ENCODE measurements at regions not wholly inside any gene's neighbourhood (a gene's known extent, or its start where the extent isn't known, plus 50 kb on each side); places are given as distances from the start of the nearest gene placed in this dataset.

DNA sequence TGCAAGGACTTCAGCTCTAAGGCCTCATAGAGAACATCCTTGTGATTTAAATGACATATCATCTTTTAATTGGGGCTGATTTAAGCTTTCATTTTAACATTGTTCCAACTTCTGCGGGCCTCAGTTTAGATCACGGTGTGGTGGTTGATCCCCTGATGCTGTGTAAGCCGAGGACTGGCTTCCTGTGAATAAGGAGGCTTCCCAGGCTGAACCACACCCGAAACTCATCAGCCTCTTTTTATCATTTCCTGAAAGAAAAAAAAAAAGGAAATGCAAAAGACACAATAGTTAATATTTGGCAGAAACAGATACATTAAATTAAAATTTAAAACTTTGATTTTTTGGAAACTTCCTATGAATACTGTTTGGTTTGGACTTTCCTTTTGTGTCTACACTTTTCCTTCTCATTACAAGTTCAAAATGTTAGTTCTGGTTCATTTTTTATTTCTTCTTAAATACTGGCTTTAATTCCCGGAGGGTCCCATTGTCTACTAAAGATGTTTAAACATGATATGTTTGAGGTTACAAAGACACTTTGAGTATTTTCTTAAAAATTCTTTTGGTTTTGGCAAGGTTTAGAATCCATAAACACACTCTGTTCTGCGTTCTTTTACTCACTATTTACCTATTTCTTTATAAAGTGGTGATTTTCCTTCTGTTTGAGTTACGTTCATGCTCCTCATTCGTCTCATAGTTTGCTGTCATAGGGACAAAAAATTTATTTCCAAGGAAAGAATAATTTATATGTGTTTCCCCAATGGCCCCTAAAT is 230.0 kb upstream of the SULF2 start:
- no peak overlapping the region for H3K27ac ChIP-seq (replicated peaks)
- peaks cover 16% of the 10 kb centered on the region for H3K9me3 ChIP-seq (replicated peaks)
- no peak for DNase-seq
- TF ChIP-seq, protein P1, sequence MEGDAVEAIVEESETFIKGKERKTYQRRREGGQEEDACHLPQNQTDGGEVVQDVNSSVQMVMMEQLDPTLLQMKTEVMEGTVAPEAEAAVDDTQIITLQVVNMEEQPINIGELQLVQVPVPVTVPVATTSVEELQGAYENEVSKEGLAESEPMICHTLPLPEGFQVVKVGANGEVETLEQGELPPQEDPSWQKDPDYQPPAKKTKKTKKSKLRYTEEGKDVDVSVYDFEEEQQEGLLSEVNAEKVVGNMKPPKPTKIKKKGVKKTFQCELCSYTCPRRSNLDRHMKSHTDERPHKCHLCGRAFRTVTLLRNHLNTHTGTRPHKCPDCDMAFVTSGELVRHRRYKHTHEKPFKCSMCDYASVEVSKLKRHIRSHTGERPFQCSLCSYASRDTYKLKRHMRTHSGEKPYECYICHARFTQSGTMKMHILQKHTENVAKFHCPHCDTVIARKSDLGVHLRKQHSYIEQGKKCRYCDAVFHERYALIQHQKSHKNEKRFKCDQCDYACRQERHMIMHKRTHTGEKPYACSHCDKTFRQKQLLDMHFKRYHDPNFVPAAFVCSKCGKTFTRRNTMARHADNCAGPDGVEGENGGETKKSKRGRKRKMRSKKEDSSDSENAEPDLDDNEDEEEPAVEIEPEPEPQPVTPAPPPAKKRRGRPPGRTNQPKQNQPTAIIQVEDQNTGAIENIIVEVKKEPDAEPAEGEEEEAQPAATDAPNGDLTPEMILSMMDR (IDR thresholded peaks at IDR 0.05; ENCODE audit: borderline replicate concordance), result no peak
- H3K4me3 ChIP-seq, result no peak overlapping the region
- no peaks in the 10 kb centered on the region for H3K4me1 ChIP-seq
- H3K27me3 ChIP-seq (ENCODE audit: low read depth), result peaks cover 35% of the 10 kb centered on the region
- no peaks in the 10 kb centered on the region for H3K36me3 ChIP-seq
- intact Hi-C loops (cut with micrococcal nuclease), result no loop called here

DNA sequence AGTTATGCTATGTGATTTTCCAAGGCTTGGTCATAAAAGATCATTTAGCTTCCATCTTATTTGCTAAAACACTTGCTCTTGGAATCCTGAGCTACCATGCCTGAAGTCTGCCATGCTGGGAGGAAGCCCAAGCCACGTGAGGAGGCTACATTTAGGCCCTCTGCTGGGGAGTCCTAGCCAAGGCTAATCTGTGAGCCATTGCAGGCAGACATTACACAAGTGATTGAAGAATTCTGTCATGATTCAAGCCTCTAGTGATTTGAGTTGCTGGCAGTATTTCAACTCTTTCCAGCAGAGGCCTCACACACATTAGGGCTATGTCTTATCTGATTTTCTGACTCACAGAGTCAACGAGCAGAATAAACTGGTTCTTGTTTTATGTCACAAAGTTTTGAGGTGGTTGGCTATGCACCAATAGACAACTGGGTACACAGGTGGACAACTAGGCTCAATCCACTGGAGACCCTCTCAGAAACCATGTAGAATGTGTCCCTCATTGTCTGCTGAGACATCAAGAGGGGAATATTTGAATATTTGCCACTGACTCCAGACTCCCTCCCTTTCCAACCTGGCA is 227.2 kb upstream of the SULF2 start:
- Histone ChIP-seq H3K27me3 (ENCODE audit: low read depth) (peaks cover 15% of the 10 kb centered on the region), H3K27ac (replicated peaks) (no peak overlapping the region), H3K4me3 (no peak overlapping the region), H3K4me1 (no peaks in the 10 kb centered on the region), H3K36me3 (no peaks in the 10 kb centered on the region), H3K9me3 (replicated peaks) (peaks cover 24% of the 10 kb centered on the region)
- intact Hi-C loops (cut with micrococcal nuclease), result no loop called here
- TF ChIP-seq, protein P1 (IDR thresholded peaks at IDR 0.05; ENCODE audit: borderline replicate concordance), result no peak
- DNase-seq, result no peak

DNA sequence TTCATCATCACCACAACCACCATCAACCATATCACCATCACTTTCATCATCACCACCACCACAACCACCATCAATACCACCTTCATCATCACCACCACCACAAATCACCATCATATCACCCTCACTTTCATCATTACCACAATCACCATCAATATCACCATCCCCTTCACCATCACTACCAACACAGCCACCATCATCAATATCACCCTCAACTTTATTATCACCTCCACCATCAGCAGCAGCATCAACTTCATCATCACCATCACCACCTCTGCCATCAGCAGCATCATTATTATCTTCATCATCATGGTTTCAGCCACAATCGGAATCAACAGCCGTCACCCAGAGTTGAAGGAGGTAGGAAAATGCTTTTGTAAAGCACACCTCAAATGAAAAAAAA is 225.7 kb upstream of the SULF2 start:
- DNase-seq, result no peak
- no peaks in the 10 kb centered on the region for H3K4me1 ChIP-seq
- peaks cover 11% of the 10 kb centered on the region for H3K27me3 ChIP-seq (ENCODE audit: low read depth)
- H3K27ac ChIP-seq (replicated peaks), result no peak overlapping the region
- intact Hi-C loops (cut with micrococcal nuclease), result no loop called here
- TF ChIP-seq, protein P1 (IDR thresholded peaks at IDR 0.05; ENCODE audit: borderline replicate concordance), result no peak
- peaks cover 24% of the 10 kb centered on the region for H3K9me3 ChIP-seq (replicated peaks)
- H3K4me3 ChIP-seq, result no peak overlapping the region
- H3K36me3 ChIP-seq, result no peaks in the 10 kb centered on the region

DNA sequence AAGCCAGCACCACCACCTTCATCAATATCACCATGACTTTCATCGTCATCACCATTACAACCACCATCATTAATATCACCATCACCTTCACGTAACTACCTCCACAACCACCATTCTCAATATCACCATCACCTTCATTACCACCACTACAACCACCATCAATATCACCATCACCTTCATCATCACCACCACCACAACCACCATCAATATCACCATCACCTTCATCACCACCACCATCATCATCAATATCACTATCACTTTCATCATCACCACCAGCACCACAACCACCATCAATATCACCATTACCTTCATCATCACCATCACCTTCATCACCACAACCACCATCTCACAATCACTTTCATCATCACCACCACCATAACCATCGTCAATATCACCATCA is 225.3 kb upstream of the SULF2 start:
- no peak for DNase-seq
- no peak overlapping the region for H3K27ac ChIP-seq (replicated peaks)
- H3K9me3 ChIP-seq (replicated peaks), result peaks cover 24% of the 10 kb centered on the region
- peaks cover 13% of the 10 kb centered on the region for H3K27me3 ChIP-seq (ENCODE audit: low read depth)
- no peaks in the 10 kb centered on the region for H3K4me1 ChIP-seq
- TF ChIP-seq, protein P1 (IDR thresholded peaks at IDR 0.05; ENCODE audit: borderline replicate concordance), result no peak
- no peaks in the 10 kb centered on the region for H3K36me3 ChIP-seq
- H3K4me3 ChIP-seq, result no peak overlapping the region
- intact Hi-C loops (cut with micrococcal nuclease), result no loop called here

DNA sequence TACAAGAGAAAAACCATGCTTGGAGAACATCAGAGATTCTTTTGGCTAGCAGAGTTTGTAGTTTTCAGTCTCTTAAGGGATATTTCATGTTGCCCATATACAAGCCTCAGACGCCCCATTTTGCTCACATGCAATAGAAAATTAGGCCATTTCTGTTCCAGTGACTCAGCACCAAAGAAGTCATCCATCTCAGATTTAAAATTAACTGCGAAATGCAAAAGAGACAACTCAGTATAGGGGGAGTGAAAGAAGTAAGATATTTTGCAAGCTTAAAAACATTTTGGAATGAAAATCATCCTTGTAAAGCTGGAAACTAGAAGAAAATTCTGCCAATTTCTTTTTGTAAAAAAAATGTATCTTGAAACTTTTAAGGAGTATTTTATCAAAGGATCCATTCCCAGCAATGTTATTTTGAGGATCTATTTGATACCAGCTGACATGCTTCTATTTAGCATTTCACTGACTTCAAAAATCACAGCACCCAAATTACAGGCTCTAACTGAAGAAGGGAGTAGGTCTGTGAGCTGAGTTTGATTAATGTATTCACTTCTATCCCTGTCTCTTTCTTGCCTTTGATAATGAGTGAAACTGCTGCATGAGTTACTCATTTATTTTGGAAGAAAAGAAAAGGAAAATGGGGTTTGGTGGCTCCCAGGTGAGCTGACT is 223.7 kb upstream of the SULF2 start:
- H3K9me3 ChIP-seq (replicated peaks), result peaks cover 26% of the 10 kb centered on the region
- TF ChIP-seq, protein P1 (IDR thresholded peaks at IDR 0.05; ENCODE audit: borderline replicate concordance), result no peak
- no peaks in the 10 kb centered on the region for H3K4me1 ChIP-seq
- no peak overlapping the region for H3K27ac ChIP-seq (replicated peaks)
- intact Hi-C loops (cut with micrococcal nuclease), result no loop called here
- DNase-seq, result no peak
- H3K27me3 ChIP-seq (ENCODE audit: low read depth), result peaks cover 21% of the 10 kb centered on the region
- no peaks in the 10 kb centered on the region for H3K36me3 ChIP-seq
- no peak overlapping the region for H3K4me3 ChIP-seq
